Daoy (cell line): ENCODE measurements at regions not wholly inside any gene's neighbourhood (a gene's known extent, or its start where the extent isn't known, plus 50 kb on each side); places are given as distances from the start of the nearest gene placed in this dataset.
"Not testable (repeated sequence)": the region's sequence is repeated elsewhere in the genome, so short reads cannot be mapped to it uniquely, and the experiment has no call there.

Experiments used
- DNase-seq: peaks from one replicate; pipeline ENCODE4 v3.0.0-alpha.2; 2015; ENCODE audit warnings: low read depth

DNA sequence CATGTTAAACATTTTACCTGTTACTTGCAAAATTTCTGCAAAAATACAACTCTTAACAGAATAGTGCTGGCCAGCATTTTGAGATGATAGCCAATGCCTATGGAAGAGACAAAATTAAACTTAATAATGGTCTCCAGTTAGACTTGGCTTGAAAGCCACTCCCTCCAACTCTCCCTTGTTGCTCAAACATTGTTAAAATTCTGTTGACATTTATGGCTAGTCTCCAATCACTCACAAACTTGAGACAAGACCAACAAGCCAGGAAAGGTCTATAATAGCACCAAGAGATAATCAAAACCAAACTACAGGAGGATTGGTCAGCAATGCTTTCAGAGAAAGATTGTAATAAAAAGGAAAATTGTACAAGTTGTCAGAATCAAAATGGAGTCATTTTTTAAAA, 770.7 kb upstream of the NXPH2 start:
- DNase-seq: no peak

DNA sequence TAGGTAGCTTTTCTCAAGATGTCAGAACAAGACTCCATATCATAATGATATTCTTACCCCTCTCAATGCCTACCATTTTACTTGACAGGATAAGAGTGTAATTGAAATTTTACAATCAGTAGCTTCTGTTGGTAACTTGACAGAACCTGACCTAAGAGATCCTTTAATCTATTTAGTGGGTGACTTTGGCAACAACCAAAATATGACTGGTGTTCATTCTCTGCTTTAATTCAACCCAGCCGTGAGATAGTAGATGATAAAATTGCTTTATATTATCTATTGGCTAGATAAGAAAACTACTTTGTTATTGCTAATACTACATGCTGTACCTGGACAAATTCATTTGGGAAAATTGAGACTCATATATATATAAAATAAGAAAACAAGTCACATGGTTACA, 770.2 kb upstream of the NXPH2 start:
- DNase-seq: no peak

DNA sequence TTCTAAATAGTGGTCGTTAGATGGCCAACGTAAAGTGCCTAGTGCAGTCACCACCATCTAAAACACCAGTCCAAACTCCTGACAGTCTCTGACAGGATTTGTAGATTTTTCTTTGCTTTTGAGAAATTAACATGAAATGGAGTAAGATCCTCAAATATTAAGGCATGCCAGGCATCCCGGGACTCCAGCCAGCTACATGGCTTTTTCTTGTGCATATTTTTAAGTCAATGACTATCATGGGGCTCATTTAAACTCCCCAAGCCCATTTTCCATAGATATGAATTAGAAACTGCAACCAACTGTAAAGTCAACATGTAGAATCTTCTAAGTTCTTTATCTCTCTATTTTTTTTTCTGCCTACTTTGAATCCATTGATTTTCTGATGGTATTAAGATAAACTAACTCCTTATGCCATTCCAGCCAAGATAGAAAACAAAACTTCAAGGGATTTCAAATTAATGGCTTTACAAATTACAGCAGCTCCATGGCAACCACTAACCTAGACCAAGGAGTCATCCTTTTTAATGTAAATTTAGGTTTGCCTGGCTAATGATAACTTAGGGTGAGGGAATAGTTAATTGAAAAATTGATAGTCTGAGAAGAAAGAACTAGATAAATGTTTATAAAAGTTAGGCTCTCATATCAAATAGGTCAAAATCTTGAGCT, 764.1 kb upstream of the NXPH2 start:
- no peak for DNase-seq

DNA sequence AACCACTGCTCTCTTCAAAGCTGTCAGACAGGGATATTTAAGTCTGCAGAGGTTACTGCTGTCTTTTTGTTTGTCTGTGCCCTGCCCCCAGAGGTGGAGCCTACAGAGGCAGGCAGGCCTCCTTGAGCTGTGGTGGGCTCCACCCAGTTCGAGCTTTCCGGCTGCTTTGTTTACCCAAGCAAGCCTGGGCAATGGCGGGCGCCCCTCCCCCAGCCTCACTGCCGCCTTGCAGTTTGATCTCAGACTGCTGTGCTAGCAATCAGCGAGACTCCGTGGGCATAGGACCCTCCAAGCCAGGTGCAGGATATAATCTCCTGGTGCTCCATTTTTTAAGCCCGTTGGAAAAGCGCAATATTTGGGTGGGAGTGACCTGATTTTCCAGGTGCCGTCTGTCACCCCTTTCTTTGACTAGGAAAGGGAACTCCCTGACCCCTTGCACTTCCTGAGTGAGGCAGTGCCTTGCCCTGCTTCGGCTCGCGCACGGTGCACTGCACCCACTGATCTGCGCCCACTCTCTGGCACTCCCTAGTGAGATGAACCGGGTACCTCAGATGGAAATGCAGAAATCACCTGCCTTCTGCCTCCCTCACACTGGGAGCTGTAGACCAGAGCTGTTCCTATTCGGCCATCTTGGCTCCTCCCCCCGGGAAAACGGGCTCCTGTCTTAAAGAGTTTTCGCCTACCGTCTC, 758.3 kb upstream of the NXPH2 start:
- not testable (repeated sequence) for DNase-seq

DNA sequence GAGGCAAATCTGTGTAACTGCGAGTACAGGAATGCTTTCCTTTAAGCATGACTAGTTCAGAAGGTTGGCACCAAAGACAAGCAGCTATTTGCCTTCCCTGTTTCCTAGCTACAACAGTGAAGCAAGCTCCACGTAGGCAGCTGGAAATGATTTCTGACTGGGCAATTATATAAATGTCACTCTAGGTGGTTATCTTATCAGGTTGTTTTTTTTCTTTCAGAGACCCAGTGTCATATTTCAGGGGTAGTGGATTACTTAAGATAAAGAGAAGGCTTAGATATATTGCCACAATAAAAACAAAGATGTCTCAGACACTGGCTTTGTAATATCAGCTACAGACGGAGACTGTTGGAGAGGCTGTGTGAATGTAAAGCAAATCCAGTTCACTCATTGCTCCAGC, 748.9 kb upstream of the NXPH2 start:
- no peak for DNase-seq

DNA sequence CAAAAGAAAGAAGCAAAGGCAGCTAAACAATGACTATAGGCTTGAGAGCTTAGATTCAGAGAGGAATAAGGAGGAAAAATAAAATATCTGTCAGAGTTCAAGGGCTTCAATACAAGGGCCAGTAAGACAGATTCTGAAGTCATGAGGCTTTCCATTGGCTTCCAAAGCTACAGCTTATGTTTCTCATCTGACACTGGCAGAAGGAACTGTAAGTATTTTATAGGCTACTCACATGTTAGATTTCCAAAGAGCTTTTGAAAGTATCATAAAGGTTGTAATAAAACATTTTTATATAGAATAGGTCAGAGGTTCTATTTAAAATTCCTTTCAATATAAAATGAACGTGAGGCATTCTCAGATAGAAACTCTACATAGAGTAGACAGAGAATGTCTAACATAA, 746.6 kb upstream of the NXPH2 start:
- DNase-seq: no peak

DNA sequence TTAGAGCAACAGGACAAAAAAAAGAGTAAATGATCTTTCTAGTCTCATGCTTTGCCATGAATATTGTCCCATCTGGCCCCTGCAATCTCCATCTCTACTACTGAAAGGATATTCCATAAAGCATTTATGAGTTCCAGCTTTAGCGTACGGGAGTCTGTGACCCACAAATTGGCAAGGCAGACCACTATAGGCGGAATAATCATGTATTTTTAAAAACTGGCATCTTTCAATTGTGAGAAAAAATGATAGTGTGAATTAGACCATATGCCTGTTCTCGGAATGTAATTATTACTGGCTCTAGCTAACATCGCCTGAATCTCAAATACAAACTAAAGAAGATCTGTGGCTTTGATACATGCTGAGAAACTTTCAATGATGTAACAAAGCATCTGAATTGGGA, 738.1 kb upstream of the NXPH2 start:
- no peak for DNase-seq

DNA sequence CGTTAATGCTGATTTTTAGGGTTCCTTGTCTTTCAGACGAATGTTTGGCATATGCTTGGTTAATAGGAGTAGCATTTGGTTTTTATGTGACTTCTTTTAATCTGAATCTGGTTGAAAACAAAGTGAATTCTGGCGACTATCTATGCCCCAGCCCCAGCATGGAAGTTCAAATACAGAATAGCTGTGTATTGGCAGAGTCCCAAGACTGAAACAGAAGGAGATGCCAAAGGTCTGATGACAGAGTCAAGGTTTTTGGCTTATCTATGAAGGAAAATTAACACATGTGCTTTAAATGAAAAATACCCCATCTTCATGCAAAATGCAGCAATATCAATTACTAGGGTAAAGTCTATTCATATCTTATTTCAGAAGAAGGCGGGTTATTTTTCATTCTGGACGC, 734.8 kb upstream of the NXPH2 start:
- no peak for DNase-seq

DNA sequence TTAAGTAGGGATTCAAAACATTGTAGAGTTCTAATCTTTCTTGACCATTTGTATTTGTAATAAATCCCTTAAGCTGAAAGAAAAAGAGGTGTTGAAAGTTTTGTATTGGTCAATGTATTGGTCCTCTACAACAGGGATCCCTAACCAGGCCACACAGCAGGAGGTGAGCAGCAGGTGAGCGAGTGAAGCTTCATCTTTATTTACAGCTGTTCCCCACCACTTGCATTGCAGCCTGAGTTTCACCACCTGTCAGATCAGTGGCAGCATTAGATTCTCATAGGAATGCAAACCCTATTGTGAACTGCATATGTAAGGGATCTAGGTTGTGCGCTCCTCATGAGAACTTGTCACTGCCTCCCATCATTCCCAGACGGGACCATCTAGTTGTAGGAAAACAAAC, 715.7 kb upstream of the NXPH2 start:
- DNase-seq: no peak

DNA sequence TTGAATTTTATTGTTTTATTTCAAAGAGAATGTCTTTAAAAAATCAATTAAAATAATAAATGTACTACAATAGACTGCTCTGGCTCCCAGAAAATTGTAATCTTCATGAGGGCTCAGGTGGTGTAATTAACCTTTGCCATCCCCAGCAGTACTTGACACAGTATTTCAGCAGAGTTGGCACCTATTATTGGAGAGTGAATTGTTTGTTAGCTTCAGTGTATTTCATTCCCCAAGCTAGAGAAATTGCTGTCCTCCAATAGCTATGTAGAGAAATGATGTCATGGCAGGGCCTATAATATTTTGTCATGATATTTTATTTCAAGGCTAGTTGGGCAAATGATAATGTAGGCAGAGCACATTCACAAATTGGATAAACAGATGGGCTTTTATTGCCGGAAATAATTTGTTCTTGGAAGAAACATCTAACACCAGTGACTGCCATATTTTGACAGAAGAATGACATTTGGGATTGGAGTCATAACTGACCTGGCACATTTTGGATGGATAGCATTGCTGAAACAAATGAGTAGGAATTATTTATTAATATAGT, 712.0 kb upstream of the NXPH2 start:
- DNase-seq: no peak

DNA sequence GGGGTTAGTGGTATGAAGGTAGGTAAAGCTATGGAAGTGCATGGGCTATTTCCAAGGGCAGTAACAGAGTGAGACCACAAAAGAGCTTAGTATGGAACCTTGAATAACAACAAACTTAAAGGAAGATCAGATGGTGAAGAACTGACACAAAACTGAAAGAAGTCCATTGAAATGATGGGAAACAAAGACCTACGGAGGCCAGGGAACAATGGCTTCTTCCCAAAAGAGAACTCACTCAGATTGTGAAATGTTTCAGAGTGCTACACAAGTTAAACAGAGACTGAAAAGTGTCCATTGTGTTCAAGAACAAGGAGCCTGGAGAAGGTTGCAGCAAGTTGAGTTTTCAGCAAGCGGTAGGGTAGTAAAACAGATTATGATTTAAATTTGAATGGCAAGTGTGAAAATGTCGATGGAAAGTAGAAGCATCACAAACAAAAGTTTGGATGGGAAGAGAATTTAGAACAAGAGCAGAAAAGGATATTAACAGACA, 700.0 kb upstream of the NXPH2 start:
- no peak for DNase-seq

DNA sequence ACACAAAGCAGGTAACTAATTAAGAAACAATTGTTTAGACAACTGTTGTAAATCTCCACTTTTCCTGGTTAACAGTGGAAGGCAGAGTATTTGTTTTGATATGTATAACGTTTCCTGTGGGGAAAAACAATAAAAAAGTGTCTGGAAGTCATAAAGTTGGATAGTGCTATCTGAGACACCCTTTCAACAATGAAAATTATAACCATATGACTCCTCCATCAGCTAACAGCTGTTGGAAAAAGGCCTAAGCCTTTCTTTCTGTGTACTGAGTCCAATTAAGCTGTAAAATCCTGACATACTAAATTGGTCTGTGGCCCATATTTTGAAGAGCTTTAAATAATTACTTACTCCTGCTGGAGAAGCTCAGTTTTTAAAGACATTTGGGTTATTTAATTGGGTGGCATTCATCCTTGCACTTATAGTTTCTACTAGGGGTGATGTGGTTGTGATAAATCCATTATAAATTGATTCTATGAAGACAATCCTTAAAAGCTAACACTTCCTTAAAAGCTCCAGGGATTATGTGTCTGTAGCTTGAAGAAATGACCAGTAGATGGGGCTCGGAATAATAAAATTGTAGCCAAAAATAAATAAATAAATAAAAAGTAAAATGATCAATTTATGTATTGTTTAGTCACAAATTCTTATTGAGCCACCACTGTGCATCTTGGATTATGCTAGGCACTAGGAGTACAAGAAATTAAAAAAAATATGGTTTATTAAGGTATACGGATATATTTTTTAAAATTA, 698.1 kb upstream of the NXPH2 start:
- DNase-seq: no peak

DNA sequence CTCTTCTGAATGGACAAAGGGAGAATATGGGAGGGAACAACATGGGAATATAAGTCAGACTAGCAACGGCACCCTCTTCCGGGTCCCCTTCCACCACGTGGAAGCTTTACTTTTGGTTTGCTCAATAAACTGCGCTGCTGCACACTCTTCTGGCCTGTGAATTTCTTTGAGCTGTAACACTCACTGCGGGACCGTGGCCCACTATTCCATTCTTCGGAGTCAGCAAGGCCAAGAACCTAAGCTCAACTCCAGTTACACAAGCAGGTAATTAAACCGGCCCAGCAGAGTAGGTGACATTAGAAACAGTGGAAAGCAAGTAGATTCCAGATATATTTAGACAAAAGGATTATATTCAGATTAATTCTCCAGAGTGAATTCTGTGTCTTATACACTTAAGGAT, 697.4 kb upstream of the NXPH2 start:
- no peak for DNase-seq

DNA sequence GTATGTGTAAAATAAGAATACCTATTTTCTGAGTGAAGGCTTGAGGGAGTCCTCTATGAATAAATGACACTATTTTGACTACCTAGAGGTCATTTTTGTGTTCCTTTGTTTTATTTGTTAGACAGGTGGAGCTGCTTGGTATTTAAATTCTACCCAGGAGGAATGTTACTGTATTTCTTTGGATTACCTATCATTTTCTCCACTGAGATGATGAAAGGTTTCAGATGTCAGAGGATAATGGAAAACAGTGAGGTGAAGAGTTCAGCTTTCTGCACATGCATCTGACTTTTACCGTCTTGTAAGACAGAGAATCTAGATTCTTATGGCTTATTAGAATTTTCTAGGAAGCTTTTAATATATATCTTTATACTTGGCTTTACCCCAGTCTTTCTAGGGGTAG, 689.8 kb upstream of the NXPH2 start:
- DNase-seq: no peak

DNA sequence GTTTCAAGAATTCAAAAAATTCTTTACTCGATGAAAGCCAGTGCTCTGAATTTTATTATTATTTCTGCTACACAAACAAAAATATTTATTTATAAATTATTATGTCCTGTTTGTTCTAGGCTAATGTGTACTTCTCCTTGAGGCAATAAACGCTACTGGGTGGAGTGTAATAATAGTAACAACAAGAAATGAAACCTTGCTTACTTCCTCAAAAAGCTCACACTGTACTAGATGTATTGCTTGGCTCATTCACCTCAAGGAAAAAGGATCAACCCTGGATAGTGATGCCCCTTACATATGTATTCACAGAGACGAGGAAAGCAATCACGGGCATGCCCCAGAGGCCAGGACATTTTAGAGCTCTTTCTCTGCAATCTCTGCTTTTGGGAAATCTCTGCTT, 685.6 kb upstream of the NXPH2 start:
- no peak for DNase-seq

DNA sequence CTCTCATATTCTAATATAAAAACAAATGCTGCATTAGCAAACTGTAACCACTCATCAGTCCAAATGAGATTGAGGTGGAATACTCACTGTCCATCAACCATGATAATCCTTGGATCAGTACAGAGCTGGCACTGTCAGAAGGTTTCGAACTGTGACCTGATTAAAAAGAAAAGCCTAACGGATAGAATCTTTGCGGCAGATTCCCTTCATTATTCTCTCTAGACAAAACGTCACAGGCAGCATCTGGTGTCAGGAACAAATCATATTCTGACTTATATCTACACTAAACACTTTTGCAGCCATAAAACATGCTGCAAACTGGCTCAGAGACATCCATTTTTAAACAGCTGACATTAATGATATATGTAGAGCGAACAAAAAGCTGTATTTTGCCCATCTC, 677.7 kb upstream of the NXPH2 start:
- DNase-seq: no peak

DNA sequence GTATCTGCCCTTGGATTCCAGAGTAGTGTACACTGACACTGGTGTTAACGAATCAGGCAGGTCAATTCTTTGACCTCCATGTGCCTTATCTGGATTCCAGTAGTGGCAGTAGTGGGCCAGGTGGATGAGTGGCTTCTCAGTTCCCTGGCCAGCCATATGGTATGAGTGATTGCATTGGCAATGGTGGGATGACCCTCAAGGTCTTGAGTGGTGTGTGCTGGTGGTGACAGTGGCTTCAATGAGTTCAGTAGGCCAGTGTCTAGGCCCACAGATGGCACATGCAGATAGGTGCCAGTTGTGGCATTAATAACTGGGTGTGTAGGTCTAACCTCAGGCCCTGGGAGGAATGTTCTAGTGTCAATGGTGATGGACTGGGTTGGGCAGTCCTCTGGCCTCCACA, 674.1 kb upstream of the NXPH2 start:
- no peak for DNase-seq

DNA sequence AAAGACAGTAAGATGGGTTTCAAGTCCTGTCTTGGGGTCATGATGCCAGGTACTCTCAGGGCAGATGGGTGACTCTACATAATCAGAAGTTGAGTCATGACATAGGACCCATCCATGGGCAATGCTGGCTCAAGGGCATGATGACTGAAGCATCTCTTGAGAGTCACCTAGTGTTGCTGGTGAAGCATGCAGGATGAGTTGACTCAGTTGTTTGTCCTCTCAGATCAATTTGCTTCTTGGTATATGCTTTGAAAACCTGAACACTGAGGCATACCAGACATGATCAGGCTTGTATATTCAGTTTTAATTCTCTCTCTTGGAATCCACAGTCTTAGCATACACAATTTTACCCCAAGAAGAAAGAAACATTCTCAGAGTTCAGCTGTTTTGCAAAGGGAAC, 658.9 kb upstream of the NXPH2 start:
- no peak for DNase-seq

DNA sequence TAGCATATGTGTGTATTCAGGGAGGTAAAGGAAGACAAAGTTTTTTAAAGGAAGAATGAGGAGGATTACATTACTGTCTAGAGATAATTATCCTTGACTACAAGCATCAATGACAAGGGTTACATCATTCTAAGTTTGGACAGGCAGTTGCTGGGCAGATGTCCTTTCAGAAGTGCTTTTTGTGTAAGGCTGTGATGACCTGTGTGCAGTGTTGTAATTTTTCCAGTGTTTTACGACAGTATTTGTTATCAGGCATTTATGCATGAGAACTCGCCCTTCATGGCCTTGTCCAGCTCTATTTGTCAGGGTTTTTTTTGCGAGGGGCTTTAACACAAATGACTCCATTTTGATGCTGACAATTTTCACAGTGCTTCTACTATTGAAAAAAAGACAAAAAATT, 658.3 kb upstream of the NXPH2 start:
- no peak for DNase-seq

DNA sequence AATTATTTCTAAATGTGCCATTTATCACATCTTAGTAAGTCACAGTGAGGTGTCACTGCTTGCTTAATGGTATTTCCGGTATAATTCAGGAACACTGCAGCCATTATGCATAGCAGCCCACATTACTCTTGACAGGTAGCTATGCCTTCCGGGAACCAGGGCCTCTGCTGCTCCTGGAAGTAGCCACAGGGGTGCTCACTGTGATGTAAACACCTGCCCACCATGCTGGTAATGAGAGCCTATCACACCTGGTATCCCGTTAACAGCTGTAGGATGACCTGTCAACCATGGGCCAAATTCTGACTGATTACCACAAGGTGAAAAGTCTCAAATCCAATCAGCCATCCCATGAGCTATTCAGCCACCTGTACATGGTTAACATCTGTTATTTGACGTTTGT, 647.0 kb upstream of the NXPH2 start:
- no peak for DNase-seq

DNA sequence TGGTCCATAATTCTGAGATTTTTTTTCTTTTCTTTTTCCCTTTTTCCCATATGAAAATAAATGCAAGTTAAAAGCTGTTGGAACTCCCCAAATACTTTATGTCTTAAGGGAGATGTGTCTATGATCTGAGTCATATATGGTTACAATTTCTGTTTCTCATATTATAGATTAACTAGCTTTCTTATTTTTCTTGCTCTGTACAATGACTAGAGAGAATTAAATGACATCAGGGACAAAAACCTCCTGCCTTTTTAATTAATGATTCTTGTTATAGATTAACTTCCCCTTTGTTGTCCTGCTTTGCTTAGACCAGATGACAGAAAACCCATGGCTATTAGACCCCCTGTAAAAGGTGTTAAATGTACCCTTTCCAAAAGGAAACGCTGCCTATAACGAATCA, 643.9 kb upstream of the NXPH2 start:
- no peak for DNase-seq

DNA sequence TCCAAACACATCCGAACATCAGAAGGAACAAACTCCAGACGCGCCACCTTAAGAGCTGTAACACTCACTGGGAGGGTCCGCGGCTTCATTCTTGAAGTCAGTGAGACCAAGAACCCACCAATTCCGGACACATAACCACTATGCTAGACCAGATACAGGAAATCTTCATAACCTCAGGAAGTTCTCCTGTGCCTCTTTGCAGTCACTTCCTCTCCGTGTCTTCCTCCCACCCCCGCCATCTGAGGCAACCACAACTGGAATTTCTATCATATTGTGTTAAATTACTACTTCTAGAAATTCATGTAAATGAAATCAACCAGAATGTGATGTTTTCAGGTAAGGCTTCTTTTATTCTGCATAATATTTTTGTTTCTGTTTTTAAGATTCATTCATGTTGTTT, 631.0 kb upstream of the NXPH2 start:
- DNase-seq: no peak

DNA sequence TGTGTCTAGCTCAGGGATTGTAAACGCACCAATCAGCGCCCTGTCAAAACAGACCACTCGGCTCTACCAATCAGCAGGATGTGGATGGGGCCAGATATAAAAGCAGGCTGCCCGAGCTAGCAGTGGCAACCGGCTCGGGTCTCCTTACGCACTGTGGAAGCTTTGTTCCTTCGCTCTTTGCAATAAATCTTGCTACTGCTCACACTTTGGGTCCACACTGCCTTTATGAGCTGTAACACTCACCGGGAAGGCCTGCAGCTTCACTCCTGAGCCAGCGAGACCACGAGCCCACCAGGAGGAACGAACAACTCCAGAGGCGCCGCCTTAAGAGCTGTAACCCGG, 630.6 kb upstream of the NXPH2 start:
- DNase-seq: not testable (repeated sequence)
